ENCODE measurements at regions not wholly inside any gene's neighbourhood (a gene's known extent, or its start where the extent isn't known, plus 50 kb on each side); places are given as distances from the start of the nearest gene placed in this dataset.

DNA sequence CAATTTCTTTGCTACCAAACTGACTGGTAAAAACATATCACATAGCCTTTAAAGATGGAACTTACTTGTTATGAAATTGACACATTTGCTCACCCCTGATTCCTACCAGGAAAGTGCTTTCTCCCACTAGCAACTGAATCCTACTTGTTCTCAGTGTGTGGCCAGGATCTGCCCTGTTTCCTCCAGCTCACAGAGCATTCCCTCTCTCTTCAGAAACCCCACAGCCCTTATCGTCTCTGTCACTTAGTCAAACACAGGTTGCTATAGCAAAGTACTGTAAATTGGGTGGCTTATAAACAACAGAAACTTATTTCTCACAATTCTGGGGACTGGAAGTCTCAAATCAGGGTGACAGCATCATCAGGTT, 265.2 kb upstream of the BOD1L1 start:
- Histone ChIP-seq H3K27ac (ENCODE audit: control insufficient read depth, insufficient read depth, low read length) (peak overlapping the region; percentile 88), H4K20me1 (ENCODE audit: control insufficient read depth, extremely low read depth, insufficient read depth, low read length) (no peaks in the 10 kb centered on the region), H3K4me1 (ENCODE audit: control insufficient read depth, extremely low read depth, insufficient read depth, low read length) (peaks cover 25% of the 10 kb centered on the region), H3K4me2 (ENCODE audit: control insufficient read depth, extremely low read depth, insufficient read depth, low read depth, low read length) (peak overlapping the region; percentile 69), H3K79me2 (ENCODE audit: control insufficient read depth, insufficient read depth, low read length) (no peaks in the 10 kb centered on the region), H3K27me3 (ENCODE audit: control insufficient read depth, extremely low read depth, insufficient read depth, low read length) (no peaks in the 10 kb centered on the region), H2AFZ (ENCODE audit: control insufficient read depth, low read length) (peak overlapping the region; percentile 77), H3K36me3 (ENCODE audit: control insufficient read depth in 2 of 2, extremely low read depth in 1 of 2, insufficient read depth in 2 of 2, low read length in 2 of 2) (no peaks in the 10 kb centered on the region), H3K4me3 (ENCODE audit: control insufficient read depth in 2 of 3, extremely low read depth in 1 of 3, insufficient read depth in 2 of 3, low read depth in 1 of 3, low read length in 3 of 3) (no peak overlapping the region), H3K9ac (ENCODE audit: control insufficient read depth, extremely low read depth, insufficient read depth, low read length) (peak overlapping the region; percentile 35), H3K9me3 (ENCODE audit: control insufficient read depth, low read depth, low read length) (no peaks in the 10 kb centered on the region), H3K9me1 (ENCODE audit: control insufficient read depth, extremely low read depth, insufficient read depth, low read length) (no peaks in the 10 kb centered on the region)
- no peak for FAIRE-seq
- no peak for DNase-seq (ENCODE audit: low read depth, low spot score)
- TF ChIP-seq, protein P1, sequence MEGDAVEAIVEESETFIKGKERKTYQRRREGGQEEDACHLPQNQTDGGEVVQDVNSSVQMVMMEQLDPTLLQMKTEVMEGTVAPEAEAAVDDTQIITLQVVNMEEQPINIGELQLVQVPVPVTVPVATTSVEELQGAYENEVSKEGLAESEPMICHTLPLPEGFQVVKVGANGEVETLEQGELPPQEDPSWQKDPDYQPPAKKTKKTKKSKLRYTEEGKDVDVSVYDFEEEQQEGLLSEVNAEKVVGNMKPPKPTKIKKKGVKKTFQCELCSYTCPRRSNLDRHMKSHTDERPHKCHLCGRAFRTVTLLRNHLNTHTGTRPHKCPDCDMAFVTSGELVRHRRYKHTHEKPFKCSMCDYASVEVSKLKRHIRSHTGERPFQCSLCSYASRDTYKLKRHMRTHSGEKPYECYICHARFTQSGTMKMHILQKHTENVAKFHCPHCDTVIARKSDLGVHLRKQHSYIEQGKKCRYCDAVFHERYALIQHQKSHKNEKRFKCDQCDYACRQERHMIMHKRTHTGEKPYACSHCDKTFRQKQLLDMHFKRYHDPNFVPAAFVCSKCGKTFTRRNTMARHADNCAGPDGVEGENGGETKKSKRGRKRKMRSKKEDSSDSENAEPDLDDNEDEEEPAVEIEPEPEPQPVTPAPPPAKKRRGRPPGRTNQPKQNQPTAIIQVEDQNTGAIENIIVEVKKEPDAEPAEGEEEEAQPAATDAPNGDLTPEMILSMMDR (optimal IDR thresholded peaks at IDR 0.05 in 1 of 3, IDR thresholded peaks at IDR 0.05 in 1 of 3, conservative IDR thresholded peaks at IDR 0.05 in 1 of 3; ENCODE audit: extremely low read depth in 1 of 3, insufficient read depth in 2 of 3, low read length in 3 of 3) = no peak
- TF ChIP-seq EZH2 (IDR thresholded peaks at IDR 0.05; ENCODE audit: low read length) = no peak
- dilution Hi-C loops (cut with MboI; ENCODE audit: extremely low pct_ligation_motif_present, low sequenced_read_pairs) = no loop called here

DNA sequence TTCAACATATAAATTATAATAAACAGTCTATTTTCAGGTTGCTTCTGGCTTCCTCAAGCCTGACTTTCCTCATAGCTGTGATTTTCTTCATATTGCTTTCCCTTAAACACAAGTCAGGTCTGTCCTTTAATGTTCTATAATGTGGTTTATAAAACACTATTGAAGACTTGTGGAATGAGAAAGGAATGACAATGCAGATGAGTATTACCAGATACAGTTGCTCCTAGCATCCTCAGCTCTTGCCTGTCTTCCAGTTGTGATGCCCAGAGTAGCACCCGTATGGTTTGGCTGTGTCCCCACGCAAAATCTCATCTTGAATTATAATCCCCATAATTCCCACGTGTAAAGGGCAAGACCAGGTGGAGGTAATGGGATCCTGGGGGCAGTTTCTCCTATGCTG, 265.7 kb upstream of the BOD1L1 start:
- no peak for TF ChIP-seq EZH2 (IDR thresholded peaks at IDR 0.05; ENCODE audit: low read length)
- TF ChIP-seq, protein P1 (optimal IDR thresholded peaks at IDR 0.05 in 1 of 3, IDR thresholded peaks at IDR 0.05 in 1 of 3, conservative IDR thresholded peaks at IDR 0.05 in 1 of 3; ENCODE audit: extremely low read depth in 1 of 3, insufficient read depth in 2 of 3, low read length in 3 of 3) = no peak
- Histone ChIP-seq H3K4me2 (ENCODE audit: control insufficient read depth, extremely low read depth, insufficient read depth, low read depth, low read length) (no peak overlapping the region), H3K9me1 (ENCODE audit: control insufficient read depth, extremely low read depth, insufficient read depth, low read length) (no peaks in the 10 kb centered on the region), H3K36me3 (ENCODE audit: control insufficient read depth in 2 of 2, extremely low read depth in 1 of 2, insufficient read depth in 2 of 2, low read length in 2 of 2) (no peaks in the 10 kb centered on the region), H2AFZ (ENCODE audit: control insufficient read depth, low read length) (peak overlapping the region; percentile 77), H3K9ac (ENCODE audit: control insufficient read depth, extremely low read depth, insufficient read depth, low read length) (peak overlapping the region; percentile 35), H3K9me3 (ENCODE audit: control insufficient read depth, low read depth, low read length) (no peaks in the 10 kb centered on the region), H3K79me2 (ENCODE audit: control insufficient read depth, insufficient read depth, low read length) (no peaks in the 10 kb centered on the region), H3K4me1 (ENCODE audit: control insufficient read depth, extremely low read depth, insufficient read depth, low read length) (peaks cover 25% of the 10 kb centered on the region), H3K27ac (ENCODE audit: control insufficient read depth, insufficient read depth, low read length) (peak overlapping the region; percentile 88), H4K20me1 (ENCODE audit: control insufficient read depth, extremely low read depth, insufficient read depth, low read length) (no peaks in the 10 kb centered on the region), H3K4me3 (ENCODE audit: control insufficient read depth in 2 of 3, extremely low read depth in 1 of 3, insufficient read depth in 2 of 3, low read depth in 1 of 3, low read length in 3 of 3) (no peak overlapping the region), H3K27me3 (ENCODE audit: control insufficient read depth, extremely low read depth, insufficient read depth, low read length) (no peaks in the 10 kb centered on the region)
- DNase-seq (ENCODE audit: low read depth, low spot score) (no peak), FAIRE-seq (peak; percentile 41)
- dilution Hi-C loops (cut with MboI; ENCODE audit: extremely low pct_ligation_motif_present, low sequenced_read_pairs) = no loop called here
